ENCODE measurements at regions not wholly inside any gene's neighbourhood (a gene's known extent, or its start where the extent isn't known, plus 50 kb on each side); places are given as distances from the start of the nearest gene placed in this dataset.

- POLR2A ChIA-PET (ENCODE audit: unreplicated experiment) = no interaction called here
- no TSS peak for BruUV-seq (replicated peaks)
Observed at GRCh38 chr4:100690812-100691211, 173.0 kb upstream of the EMCN start.

GRCh38 chr4:100688368-100688767 is 170.5 kb upstream of the EMCN start:
- Histone ChIP-seq H3K4me2 (no peak overlapping the region), H3K4me1 (replicated peaks; ENCODE audit: insufficient read depth) (no peaks in the 10 kb centered on the region), H3K36me3 (ENCODE audit: low read depth) (no peaks in the 10 kb centered on the region), H3K27me3 (ENCODE audit: insufficient read depth, low read depth) (no peaks in the 10 kb centered on the region), H3K4me3 (no peak overlapping the region), H2AFZ (no peak overlapping the region), H3K79me2 (ENCODE audit: low read depth) (no peaks in the 10 kb centered on the region), H3K27ac (no peak overlapping the region), H3K9me2 (ENCODE audit: insufficient read depth) (no peaks in the 10 kb centered on the region), H3F3A (ENCODE audit: insufficient read depth, low read depth) (no peaks in the 10 kb centered on the region), H3K9me3 (ENCODE audit: insufficient read depth, low read depth) (no peaks in the 10 kb centered on the region), H4K20me1 (ENCODE audit: insufficient read depth) (no peaks in the 10 kb centered on the region)
- ChIA-PET POLR2A (ENCODE audit: unreplicated experiment) (no interaction called here), CTCF (no interaction called here)
- DNase-seq = no peak
- TF ChIP-seq CTCF (conservative IDR thresholded peaks at IDR 0.05) = no peak
- TF ChIP-seq EZH2 (IDR thresholded peaks at IDR 0.05; ENCODE audit: low read depth) = no peak
- intact Hi-C loops (cut with micrococcal nuclease; ENCODE audit: unreplicated experiment) = no loop called here
- no TSS peak for BruUV-seq (replicated peaks)

More at GRCh38 chr4:100690812-100691211, 173.0 kb upstream of the EMCN start:
- no peak overlapping the region for H3K27ac ChIP-seq
- no peak overlapping the region for H3K4me3 ChIP-seq
- no peaks in the 10 kb centered on the region for H3K9me3 ChIP-seq (ENCODE audit: insufficient read depth, low read depth)
- intact Hi-C loops (cut with micrococcal nuclease; ENCODE audit: unreplicated experiment) = no loop called here
- H4K20me1 ChIP-seq (ENCODE audit: insufficient read depth) = no peaks in the 10 kb centered on the region
- H3K79me2 ChIP-seq (ENCODE audit: low read depth) = no peaks in the 10 kb centered on the region
- DNase-seq = no peak
- H3K9me2 ChIP-seq (ENCODE audit: insufficient read depth) = no peaks in the 10 kb centered on the region
- TF ChIP-seq CTCF (conservative IDR thresholded peaks at IDR 0.05) (no peak), EZH2 (IDR thresholded peaks at IDR 0.05; ENCODE audit: low read depth) (no peak)
- CTCF ChIA-PET = no interaction called here
- no peaks in the 10 kb centered on the region for H3K36me3 ChIP-seq (ENCODE audit: low read depth)
- H2AFZ ChIP-seq = no peak overlapping the region
- H3K4me1 ChIP-seq (replicated peaks; ENCODE audit: insufficient read depth) = no peaks in the 10 kb centered on the region
- no peaks in the 10 kb centered on the region for H3K27me3 ChIP-seq (ENCODE audit: insufficient read depth, low read depth)
- H3F3A ChIP-seq (ENCODE audit: insufficient read depth, low read depth) = no peaks in the 10 kb centered on the region
- no peak overlapping the region for H3K4me2 ChIP-seq

- Histone ChIP-seq H2AFZ (no peak overlapping the region), H3K4me3 (no peak overlapping the region), H3K4me1 (replicated peaks; ENCODE audit: insufficient read depth) (no peaks in the 10 kb centered on the region), H3K9me3 (ENCODE audit: insufficient read depth, low read depth) (no peaks in the 10 kb centered on the region), H3K36me3 (ENCODE audit: low read depth) (no peaks in the 10 kb centered on the region), H3K27me3 (ENCODE audit: insufficient read depth, low read depth) (no peaks in the 10 kb centered on the region), H3K4me2 (no peak overlapping the region), H4K20me1 (ENCODE audit: insufficient read depth) (no peaks in the 10 kb centered on the region), H3K9me2 (ENCODE audit: insufficient read depth) (no peaks in the 10 kb centered on the region), H3K79me2 (ENCODE audit: low read depth) (no peaks in the 10 kb centered on the region), H3K27ac (no peak overlapping the region), H3F3A (ENCODE audit: insufficient read depth, low read depth) (no peaks in the 10 kb centered on the region)
- no peak for DNase-seq
- CTCF ChIA-PET = no interaction called here
- intact Hi-C loops (cut with micrococcal nuclease; ENCODE audit: unreplicated experiment) = no loop called here
- TF ChIP-seq CTCF (conservative IDR thresholded peaks at IDR 0.05) = no peak
- TF ChIP-seq EZH2 (IDR thresholded peaks at IDR 0.05; ENCODE audit: low read depth) = no peak
- POLR2A ChIA-PET (ENCODE audit: unreplicated experiment) = no interaction called here
- no TSS peak for BruUV-seq (replicated peaks)
Observed at GRCh38 chr4:100682477-100683218, 164.8 kb upstream of the EMCN start.
